ENCODE measurements at regions not wholly inside any gene's neighbourhood (a gene's known extent, or its start where the extent isn't known, plus 50 kb on each side); places are given as distances from the start of the nearest gene placed in this dataset.

DNA sequence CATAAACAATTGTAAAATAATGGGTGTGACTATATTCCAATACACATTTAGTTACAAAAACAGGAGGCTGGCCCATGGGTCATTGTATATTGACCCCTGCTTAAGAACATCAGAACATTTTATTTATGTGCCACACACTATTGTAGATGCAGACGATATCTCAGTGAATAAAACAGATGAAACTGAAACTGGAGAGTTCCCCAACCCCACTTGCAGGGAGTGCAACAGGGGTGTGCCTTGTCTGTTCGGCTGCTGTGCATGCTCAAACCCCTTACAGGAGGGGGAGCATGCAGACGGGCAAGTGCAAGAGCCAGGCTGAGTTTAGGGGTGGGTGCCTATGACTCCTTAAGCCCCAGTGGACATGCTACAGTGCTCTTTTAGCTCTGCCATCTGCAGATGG, 509.6 kb downstream of the IGSF11 start:
- TF ChIP-seq, protein P1, sequence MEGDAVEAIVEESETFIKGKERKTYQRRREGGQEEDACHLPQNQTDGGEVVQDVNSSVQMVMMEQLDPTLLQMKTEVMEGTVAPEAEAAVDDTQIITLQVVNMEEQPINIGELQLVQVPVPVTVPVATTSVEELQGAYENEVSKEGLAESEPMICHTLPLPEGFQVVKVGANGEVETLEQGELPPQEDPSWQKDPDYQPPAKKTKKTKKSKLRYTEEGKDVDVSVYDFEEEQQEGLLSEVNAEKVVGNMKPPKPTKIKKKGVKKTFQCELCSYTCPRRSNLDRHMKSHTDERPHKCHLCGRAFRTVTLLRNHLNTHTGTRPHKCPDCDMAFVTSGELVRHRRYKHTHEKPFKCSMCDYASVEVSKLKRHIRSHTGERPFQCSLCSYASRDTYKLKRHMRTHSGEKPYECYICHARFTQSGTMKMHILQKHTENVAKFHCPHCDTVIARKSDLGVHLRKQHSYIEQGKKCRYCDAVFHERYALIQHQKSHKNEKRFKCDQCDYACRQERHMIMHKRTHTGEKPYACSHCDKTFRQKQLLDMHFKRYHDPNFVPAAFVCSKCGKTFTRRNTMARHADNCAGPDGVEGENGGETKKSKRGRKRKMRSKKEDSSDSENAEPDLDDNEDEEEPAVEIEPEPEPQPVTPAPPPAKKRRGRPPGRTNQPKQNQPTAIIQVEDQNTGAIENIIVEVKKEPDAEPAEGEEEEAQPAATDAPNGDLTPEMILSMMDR (IDR thresholded peaks at IDR 0.05; ENCODE audit: low read depth, low read length) = no peak
- no peak for TF ChIP-seq POLR2A (IDR thresholded peaks at IDR 0.05; ENCODE audit: extremely low read depth, insufficient read length)
- TF ChIP-seq, protein P2, sequence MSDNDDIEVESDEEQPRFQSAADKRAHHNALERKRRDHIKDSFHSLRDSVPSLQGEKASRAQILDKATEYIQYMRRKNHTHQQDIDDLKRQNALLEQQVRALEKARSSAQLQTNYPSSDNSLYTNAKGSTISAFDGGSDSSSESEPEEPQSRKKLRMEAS (IDR thresholded peaks at IDR 0.05; ENCODE audit: low read depth, low read length) = no peak
- no peak for TF ChIP-seq MYC (IDR thresholded peaks at IDR 0.05; ENCODE audit: low read depth, low read length)
